ENCODE measurements at regions not wholly inside any gene's neighbourhood (a gene's known extent, or its start where the extent isn't known, plus 50 kb on each side); places are given as distances from the start of the nearest gene placed in this dataset.
"Not testable (repeated sequence)": the region's sequence is repeated elsewhere in the genome, so short reads cannot be mapped to it uniquely, and the experiment has no call there.

DNA sequence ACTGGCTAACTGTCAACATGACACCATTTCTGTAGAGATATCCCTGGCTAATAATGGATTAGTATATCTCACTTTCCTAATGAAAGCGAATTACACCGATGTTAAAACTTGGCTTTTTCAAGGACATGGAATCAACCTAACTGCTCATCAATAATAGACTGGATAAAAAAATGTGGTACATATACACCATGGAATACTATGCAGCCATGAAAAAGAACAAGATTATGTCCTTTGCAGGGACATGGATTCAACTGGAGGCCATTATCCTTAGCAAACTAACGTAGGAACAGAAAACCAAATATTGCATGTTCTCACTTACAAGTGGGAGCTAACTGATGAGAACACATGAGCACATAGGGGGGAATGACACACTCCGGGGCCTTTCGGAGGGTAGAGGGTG, 62.6 kb downstream of the ZIC1 start:
- no peak for DNase-seq

DNA sequence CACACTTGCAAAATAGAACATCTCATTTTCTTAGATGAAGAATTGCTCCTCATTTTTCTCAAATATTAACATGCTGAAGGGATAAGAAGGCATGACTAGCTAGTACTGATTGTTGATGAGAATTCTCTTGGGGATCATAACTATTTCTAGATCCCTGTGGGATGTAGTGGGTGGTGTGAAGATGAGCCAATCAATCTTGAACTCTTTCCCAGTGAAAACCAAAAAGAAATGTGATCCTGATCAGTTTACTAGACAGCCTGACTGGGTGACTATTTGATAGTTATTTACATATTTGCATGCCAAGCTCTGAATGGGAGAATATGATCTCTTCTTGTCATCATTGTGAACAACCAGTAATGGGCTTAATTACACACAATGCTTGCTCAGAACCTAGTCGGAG, 63.7 kb downstream of the ZIC1 start:
- no peak for DNase-seq

DNA sequence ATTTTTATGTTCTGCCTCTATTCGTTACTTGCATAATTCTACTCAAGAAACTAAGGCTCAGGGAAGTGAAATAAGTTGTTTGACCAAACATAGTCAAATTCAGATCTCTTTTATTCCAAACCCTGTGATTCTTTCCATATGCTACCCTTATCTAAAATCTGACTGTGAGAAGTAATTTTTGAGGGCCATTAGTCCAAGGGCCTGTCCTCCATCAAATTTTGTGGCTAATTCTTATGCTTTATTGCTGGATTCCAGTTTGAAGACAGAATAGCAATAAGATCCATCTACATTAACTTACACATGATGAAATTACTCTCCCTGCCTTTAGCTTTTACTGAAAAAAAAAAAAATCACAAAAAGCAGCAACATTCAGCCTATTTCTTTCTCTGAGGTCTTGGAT, 74.0 kb downstream of the ZIC1 start:
- no peak for DNase-seq

DNA sequence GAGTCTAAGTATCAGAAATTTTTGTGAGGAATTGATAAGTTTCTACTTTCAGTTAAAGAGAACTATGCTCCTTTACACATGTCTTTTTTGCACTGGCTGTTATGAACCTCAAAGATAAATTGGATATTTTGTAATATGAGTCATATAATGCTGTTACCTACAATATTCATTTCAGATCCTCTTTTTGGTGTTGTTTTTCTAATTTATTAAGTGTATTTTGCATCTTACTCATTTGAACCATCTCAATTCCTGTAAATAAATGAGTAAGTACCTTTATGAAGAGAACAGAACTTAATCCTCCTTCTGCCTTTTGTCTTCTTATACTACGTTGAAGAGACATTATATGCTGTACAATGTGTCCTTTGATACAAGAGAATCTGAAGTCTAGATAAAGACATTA, 74.4 kb downstream of the ZIC1 start:
- no peak for DNase-seq

DNA sequence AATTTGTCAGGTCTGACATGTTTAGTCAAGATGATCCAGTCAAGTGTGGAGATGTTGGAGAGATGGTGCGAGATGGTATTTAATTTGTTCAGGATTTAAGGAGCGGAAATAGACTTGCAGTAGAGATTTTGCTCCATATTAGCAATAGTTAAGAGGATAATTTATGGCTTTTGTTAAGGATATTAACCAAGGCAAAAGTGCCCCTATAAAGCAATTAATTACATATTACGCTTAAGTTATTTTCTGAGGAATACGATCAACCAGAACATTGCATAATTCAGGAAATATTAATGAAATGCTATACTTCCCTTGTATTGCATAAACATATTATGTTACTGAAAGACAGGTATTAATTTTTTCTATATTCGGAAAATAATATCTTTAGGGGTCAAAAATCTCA, 83.9 kb downstream of the ZIC1 start:
- DNase-seq, result no peak

DNA sequence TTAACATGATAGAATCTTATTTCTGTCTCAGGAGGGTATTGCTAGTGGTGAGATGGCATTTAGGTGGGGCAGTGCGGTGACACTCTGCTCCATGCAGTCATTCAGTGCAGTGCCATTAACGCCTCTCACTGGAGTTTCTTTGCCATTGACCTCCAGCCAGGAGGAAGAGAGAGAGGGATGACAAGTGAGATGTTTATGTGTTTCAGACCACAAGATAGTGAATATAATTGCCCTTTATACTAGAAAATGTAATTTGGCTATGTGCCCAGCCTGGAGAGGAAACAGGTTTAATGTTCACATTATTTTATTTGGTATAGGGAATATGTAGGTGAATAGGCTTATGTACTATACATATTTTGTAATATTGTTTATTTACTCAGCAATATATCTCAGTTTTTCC, 84.5 kb downstream of the ZIC1 start:
- DNase-seq, result no peak

DNA sequence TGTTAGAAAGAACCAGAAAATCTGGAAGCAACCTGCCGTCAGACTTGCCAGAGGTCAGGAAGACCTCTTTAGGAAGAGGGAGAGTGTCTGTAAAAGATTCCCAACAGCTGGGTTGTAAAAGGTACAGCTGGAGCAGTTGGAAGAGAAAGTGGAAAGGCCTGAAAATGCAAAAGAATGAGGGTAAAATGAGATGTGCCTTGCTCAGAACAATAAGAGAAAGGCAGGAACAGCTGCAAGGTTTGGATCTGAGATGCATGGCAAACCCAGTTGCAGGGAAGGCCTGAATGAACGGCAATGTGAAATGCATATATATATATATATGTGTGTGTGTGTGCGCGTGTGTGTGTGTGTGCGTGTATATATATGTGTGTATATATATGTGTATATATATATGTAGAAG, 88.1 kb downstream of the ZIC1 start:
- DNase-seq, result no peak

DNA sequence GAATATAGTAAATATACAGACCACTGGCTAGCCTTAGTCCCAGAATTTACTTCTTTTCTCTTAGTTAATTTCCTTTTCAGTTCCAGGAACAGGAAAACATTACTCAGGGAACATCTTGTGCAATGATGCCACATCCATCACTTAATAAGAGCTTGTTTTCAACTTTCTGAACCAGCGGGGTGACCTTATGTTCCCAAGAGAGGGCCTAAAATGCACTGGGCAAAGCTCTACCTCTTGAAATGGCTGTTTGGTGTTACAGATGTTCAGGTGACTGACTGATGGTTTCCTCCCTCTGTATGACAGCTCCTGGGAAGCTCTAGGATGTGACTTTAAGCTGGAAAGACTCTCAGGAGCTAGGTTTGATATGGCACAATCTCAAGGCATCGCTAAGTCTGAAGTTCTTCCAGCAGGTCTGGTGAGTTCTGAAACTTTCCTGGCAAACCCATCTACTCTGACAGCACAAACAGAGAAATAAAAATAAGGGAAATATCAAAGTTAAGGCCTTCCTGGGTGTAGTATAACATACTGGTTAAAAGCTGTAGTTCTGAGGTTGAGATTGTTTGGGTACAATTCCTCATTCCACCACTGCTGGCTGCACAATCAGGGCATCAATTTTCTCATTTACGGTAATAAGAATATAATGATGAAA, 98.6 kb downstream of the ZIC1 start:
- no peak for DNase-seq

DNA sequence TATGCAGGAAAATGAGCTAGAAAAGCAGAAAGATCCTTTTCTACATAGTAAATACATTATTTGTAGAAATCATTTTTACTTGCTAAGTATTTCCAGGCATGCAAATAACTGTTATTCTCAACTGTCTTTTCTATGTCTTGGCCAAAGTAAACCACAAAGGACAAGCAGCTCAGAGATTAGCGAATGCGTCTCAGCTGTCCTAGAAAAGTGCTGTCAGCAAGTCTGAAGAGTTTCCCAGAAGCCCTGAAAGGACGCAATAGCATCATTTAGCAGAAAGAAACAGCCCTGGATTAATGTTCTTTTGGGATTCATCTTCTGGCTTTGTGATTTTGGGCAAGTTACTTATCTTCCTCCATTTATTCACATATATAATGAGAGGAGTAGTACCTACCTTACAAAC, 100.3 kb downstream of the ZIC1 start:
- DNase-seq, result no peak

DNA sequence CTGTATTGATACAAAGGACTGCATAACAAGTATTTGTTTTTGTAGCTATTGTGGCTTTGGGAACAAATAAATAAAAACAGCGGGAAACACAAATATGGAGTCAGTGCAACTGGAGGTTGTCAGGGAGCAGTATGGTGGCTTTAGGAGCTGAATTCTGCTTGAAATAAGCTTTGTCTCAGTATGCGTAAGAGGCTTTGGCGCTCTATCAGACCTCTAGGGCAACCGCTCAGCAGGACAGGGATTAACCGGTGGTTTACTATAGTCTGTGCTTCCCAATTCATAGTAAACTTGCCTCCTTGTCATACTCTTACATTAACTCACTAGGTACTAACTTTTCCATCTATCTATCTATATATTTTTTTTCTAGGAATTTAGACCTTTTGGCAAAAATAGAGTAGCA, 104.6 kb downstream of the ZIC1 start:
- no peak for DNase-seq

DNA sequence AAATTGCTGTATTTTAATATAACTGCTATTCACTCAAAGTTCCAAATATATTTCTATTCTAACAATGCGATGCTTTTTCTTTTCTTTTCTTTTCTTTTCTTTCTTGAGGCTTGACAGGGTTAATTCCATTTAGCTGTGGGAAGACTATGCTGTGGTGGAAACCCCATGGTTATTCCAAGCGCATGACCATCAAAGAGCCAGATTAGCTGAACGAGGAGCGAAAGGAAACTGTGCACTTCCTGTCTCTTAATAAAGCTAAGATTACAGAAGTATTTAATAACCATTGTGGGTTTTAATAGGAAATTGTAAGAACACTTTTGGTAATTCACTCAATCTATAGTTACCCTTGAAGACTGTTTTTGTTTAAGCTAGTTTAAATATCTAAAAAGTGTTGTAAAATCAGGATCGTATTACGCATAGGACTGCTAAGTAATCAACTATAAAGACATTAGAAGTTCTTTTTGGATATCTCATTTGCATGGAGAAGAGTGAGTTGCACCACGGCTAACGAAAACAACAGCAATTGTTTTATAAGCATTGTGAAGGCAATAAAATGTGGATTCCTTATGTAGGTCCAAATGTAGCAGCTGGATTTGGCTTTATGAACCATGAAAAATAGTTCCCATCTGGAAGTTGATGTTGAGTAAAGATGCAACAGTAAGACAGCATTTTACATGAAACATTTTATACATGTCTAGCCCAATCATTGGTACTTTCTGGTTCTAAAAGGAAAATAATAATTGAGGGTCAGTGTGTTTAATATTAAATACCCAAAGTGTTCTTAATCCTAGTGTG, 105.4 kb downstream of the ZIC1 start:
- no peak for DNase-seq

DNA sequence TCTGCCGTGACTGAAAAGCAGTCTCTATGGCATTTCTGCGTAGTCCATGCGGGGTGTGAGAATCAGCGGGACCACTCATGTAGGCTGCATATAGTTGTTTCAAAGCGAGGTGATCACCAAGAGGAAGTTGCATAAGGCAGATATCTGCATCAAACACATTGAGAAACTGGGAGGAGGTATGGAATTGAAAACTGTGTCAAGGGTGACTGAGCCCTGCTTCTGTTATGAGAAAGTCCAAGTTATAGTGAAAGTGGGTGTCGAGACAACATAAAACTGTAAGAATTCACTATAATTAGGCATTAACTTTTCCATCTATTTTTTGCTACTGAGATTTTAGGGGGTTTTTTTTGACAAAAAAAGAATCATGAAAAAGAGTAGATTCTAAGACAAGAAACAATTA, 109.3 kb downstream of the ZIC1 start:
- no peak for DNase-seq

DNA sequence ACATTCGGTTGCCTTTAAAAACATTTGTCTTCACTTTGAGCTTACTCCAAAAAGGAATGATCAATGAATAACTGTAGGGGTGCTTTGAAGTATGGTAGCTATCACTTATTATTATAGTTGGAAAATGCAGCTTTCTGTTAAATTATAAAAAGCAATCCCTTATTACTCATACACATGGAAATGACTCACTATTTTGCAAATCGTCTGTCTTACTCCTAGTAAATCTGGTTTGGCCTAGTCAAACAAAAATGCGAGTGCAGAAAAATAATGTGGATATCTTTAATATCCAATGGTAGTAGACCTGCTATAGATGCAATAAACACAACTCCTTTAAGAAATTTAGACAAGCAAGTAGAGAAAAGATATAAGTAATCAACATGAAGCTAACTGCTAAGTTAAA, 112.5 kb downstream of the ZIC1 start:
- no peak for DNase-seq

DNA sequence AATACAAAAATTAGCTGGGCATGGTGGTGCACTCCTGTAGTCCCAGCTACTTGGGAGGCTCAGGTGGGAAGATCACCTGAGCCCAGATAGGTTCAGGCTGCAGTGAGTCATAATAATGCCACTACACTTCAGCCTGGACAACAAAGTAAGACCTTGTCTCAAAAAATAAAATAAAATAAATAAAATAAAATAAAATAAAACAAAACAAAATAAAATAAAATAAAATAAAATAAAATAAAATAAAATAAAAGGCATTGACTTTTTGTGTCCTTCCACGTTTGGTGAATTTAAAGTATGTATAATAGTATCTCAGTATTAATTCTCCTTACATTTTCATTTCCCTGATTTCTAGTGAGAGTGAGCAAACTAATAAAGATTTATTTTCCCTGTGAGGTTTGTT, 113.6 kb downstream of the ZIC1 start:
- not testable (repeated sequence) for DNase-seq

DNA sequence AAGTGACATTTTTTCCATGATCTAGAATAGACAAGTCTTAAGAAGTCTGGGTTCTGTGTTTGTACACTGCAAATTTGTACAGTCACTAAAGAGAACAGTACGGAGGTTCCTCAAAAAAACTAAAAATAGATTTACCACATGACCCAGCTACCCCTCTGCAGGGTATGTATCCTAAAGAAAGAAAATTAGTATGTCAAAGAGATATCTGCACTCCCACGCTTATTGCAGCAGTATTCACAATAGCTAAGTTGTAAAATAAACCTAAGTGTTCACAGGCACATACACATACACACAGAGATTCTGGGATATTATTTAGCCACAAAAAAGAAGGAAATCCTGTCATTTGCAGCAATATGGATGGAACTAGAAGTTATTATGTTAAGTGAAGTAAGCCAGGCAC, 120.4 kb downstream of the ZIC1 start:
- DNase-seq, result no peak

DNA sequence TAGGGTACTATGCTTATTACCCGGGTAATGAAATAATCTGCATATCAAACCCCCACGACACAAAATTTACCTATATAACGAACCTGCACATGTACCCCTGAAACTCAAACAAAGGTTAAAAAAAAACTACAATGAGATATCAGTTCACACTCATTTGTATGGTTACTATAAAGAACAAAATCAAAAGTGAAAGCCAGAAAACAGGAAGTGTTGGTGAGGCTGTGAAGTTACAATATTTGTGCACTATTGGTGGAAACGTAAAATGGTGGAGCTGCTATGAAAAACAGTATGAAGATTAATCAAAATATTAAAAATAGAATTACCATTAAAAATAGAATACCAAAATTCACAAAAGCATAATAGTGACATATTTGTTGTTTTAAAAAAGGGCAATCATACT, 128.9 kb downstream of the ZIC1 start:
- no peak for DNase-seq

DNA sequence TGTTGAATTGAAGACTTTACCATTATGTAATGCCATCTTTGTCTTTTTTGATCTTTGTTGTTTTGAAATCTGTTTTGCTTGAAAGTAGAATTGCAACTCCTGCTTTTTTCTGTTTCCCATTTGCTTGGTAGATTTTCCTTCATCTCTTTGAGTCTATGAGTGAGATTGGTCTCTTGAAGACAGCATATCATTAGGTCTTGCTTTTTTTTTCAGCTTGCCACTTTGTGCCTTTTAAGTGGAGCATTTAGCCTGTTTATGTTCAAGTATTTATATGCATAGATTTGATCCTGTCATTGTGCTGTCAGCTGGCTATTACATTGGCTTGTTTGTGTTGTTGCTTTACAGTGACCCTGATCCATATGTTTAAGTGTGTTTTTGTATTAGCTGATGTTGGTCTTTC, 131.8 kb downstream of the ZIC1 start:
- DNase-seq, result no peak

DNA sequence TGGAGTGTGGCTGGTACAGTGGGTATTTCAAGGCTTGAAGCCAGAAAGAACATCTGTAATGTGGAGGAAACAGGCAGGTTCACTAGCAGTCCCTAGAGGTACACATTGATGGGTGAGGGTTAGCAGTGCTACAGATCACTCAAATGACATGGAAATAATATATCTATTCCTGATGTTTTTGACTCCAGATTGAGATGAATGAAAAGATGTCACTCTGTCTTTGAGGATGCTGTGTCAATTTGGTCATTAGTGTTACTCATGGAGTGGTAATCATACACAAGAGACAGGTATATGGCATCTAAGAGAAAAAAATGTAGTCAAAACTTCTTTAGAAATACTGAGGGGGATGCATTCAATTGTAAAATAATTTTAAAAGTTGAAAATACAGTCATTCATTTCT, 135.1 kb downstream of the ZIC1 start:
- no peak for DNase-seq

DNA sequence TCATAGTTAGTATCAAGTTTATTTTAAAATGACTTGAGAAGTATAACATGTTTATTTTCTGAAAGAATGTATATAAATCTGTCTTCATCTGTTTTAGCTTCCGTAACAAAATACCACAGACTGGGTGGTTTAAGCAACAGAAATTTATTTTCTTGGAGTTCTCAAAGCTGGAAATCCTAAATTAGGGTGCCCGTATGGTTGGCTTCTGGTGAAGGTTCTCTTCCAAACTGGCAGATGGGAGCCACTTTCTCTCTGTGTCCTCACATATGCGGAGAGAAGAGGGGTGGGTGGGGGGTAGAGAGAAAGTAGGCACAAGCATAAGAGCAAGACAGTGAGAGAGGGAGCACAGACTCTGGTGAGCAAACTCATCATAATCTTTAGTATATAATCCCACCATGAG, 142.3 kb downstream of the ZIC1 start:
- no peak for DNase-seq

DNA sequence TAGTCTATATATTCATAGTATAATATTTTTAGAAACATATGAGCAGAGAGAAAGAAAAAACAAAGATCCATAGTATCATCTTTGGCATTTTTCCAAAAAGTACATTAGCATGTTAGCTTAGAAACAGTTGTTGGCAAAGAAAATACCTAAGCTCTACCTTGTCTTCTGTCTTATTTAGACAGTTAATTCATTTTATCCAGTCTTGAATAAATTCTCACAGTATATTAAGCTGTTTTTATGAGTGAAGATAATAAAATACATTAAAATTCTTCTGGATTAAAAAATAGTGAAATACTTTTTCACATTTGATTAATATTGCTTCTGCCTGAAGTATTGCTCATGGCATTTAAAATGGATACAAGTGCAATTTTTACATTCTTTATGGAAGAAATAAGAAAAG, 145.2 kb downstream of the ZIC1 start:
- DNase-seq, result no peak

DNA sequence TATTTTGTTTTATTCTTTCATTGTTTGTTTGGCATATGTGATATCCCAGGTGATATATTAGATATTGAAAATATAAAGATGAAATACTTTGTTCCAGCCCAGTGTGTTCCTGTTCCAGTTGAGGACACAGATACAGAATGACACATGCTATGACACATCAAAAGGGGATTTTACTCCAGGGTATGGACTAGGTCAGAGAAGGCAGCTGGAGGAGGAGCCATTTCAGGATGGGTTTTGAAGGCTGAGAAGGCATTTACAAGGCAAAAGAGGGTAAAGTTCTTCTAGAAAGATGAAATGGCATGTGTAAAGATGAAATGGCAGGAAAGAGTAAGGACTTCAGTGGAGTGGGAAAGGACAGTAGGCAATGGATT, 163.8 kb downstream of the ZIC1 start:
- DNase-seq, result no peak

DNA sequence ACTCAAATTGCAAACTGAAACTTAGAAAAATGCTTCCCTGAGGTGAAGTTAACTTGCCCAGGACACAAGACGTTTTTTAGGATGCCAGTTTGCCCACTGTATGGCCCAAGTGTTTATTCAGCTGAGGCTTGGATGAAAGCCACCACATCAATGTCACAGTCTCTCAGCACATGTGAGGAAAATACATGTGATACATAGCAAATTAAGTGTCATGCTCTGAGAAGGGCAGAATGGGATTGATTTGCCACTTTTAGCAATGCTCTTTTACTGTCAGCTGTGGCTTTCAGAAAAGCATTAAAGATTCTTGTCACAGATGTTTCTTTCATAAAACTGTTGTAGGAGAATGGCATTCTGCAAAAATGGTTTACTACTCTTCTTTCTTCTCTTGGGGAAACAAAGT, 165.5 kb downstream of the ZIC1 start:
- no peak for DNase-seq

DNA sequence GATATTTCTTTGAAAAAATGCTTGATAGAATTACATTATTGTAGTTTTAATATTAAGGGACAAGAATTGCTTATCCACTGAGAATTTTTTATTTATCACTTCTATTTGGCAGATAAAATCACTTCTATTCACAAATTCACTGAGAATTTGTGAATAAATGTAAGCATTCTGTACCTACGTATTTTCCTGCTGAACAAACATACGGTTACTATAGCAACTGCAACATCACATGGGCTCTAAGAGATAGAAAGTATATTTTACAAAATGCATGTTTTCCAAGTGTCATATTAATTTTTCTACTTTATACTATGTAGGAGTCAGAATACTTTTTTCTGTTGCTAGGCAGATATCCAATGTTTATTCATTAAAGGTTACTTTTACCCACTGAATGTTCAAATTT, 166.2 kb downstream of the ZIC1 start:
- DNase-seq, result no peak

DNA sequence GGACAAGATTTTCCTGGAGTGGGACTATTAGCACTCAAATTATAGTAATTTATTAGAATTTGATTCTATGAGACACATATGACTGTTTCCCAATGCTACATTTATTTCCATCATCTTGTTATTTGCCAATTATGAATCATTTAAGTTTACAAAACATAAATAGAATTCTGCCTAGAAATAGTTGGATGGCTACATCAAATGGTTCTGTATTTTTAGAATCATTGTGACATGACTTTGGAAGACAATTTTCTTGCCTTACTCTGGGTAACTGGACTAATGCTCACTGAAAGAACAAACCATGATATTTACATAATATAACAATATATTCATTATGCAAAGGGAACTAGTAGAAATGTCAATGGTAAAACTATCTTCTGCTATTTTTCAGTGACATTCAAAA, 173.5 kb downstream of the ZIC1 start:
- DNase-seq, result no peak

DNA sequence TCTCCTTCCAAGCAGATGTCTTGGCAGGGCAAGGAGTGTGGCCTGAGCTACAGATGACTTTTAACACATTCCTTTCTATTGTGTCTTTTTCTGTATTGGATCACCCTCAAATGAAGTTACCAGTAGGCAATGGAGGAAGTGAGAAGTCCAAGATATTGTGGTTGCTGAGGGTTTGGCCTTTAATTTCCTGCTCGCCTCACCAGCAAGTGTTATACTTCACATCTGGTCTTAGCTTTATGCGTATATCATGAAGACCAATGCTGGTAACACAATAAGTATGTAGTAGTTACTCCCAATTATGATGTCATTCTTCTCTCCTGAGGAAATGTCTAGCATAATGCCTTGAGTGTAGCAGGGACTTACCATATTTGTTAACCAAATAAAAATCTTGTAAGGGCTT, 179.9 kb downstream of the ZIC1 start:
- no peak for DNase-seq

All from T1000 (cell line).